Endothelial cell of umbilical vein (primary cell): ENCODE measurements at regions not wholly inside any gene's neighbourhood (a gene's known extent, or its start where the extent isn't known, plus 50 kb on each side); places are given as distances from the start of the nearest gene placed in this dataset.

Experiments
- BruUV-seq: library from RNA; stranded (reverse); fragments of 400-500 nt; replicated peaks from 2 replicates; lab custom pipeline; 2021; lab: Mats Ljungman, UMichigan
- CTCF ChIA-PET: fragments of 300-600, 350-600 bp; sonication (Branson Sonifier 250); formaldehyde crosslinking; loops from one replicate; lab custom pipeline; 2021; ENCODE audit warnings: antibody characterized with exemption, inconsistent platforms; lab: Charles Lee
- POLR2A ChIA-PET: fragments of 300-600, 350-600 bp; sonication (Branson Sonifier 250); formaldehyde crosslinking; loops from one replicate; lab custom pipeline; 2021; ENCODE audit warnings: antibody characterized with exemption, inconsistent platforms; lab: Charles Lee
- DNase-seq: peaks from one replicate; pipeline ENCODE4 v3.0.0-alpha.2; 2011; ENCODE audit warnings: low read depth, low spot score
- FAIRE-seq: peaks from 2 replicates; lab custom pipeline; 2011; peaks lifted over from hg19 to GRCh38; lab: Jason Lieb, UNC
- H2AFZ ChIP-seq: 2 replicates; pipeline ENCODE4 v1.6.0; 2012; ENCODE audit warnings: low read depth, low read length, control low read depth, inconsistent platforms
- H3K27ac ChIP-seq: 2 replicates; pipeline ENCODE4 v1.5.1; 2011; ENCODE audit warnings: low read depth, mild to moderate bottlenecking, control low read depth, low read length, moderate library complexity; ENCODE audit not compliant: insufficient read depth
- H3K27me3 ChIP-seq, 2 experiments: 2 replicates each; pipeline versions ENCODE4 v1.6.0 to v1.6.1; 2011; ENCODE audit warnings: low read length in 2 of 2, mixed read lengths in 1 of 2; ENCODE audit not compliant: control insufficient read depth in 2 of 2, insufficient read depth in 2 of 2
- H3K36me3 ChIP-seq, 2 experiments: 2 replicates in 1 of 2; 3 replicates in 1 of 2; pipeline ENCODE4 v1.5.1; 2011; ENCODE audit warnings: low read length in 2 of 2, mild to moderate bottlenecking in 1 of 2, moderate library complexity in 1 of 2; ENCODE audit not compliant: control insufficient read depth in 2 of 2, insufficient read depth in 2 of 2; ENCODE audit errors: extremely low read depth in 1 of 2
- H3K4me1 ChIP-seq: 3 replicates; pipeline ENCODE4 v1.5.1; 2011; ENCODE audit warnings: mild to moderate bottlenecking, low read length; ENCODE audit not compliant: control insufficient read depth, insufficient read depth; ENCODE audit errors: extremely low read depth
- H3K4me2 ChIP-seq: 2 replicates; pipeline ENCODE4 v1.6.1; 2011; ENCODE audit warnings: low read length, control low read depth, mixed read lengths; ENCODE audit not compliant: insufficient read depth
- H3K4me3 ChIP-seq, 3 experiments: fragments of 200-600 bp in 1 of 3; sonication (generic), shearing (Covaris generic) in 1 of 3; replicated peaks in 1 of 3; 2 replicates each; pipeline ENCODE4 v1.5.1; 2011 to 2016; ENCODE audit warnings: control low read depth in 3 of 3, low read length in 3 of 3, mild to moderate bottlenecking in 2 of 3, inconsistent platforms in 1 of 3, low read depth in 1 of 3, moderate library complexity in 1 of 3; ENCODE audit not compliant: insufficient read depth in 1 of 3
- H3K79me2 ChIP-seq: 2 replicates; pipeline ENCODE4 v1.6.0; 2012; ENCODE audit warnings: low read length, inconsistent platforms; ENCODE audit not compliant: control insufficient read depth, insufficient read depth
- H3K9ac ChIP-seq: replicated peaks from 2 replicates; pipeline ENCODE3; 2011; ENCODE audit warnings: low read length, control low read depth; ENCODE audit not compliant: insufficient read depth; ENCODE audit errors: extremely low read depth
- H3K9me1 ChIP-seq: replicated peaks from 3 replicates; pipeline ENCODE4 v1.6.0; 2011; ENCODE audit warnings: mild to moderate bottlenecking, low read length; ENCODE audit not compliant: control insufficient read depth, insufficient read depth; ENCODE audit errors: extremely low read depth
- H3K9me3 ChIP-seq: replicated peaks from 2 replicates; pipeline ENCODE4 v1.5.1; 2012; ENCODE audit warnings: low read length, inconsistent platforms; ENCODE audit not compliant: control insufficient read depth, insufficient read depth
- H4K20me1 ChIP-seq: replicated peaks from 2 replicates; pipeline ENCODE3; 2011; ENCODE audit warnings: mild to moderate bottlenecking, low read length; ENCODE audit not compliant: control insufficient read depth, insufficient read depth; ENCODE audit errors: extremely low read depth
- GATA2 ChIP-seq: IDR thresholded peaks from 2 replicates; pipeline ENCODE4 v1.7.0; 2011; ENCODE audit warnings: low read depth, mild to moderate bottlenecking, moderate library complexity, mixed read lengths, low read length; ENCODE audit not compliant: insufficient read length, insufficient read depth
- POLR2A ChIP-seq: IDR thresholded peaks from 2 replicates; pipeline ENCODE4 v1.6.1; 2012; ENCODE audit warnings: low read depth, mild to moderate bottlenecking, control low read depth, low read length
- dilution Hi-C: fragments of 300-500 bp; cut with MboI; formaldehyde crosslinking; loops from one replicate; pipeline ENCODE4 v1.15.0; 2019; ENCODE audit warnings: low sequenced_read_pairs; ENCODE audit not compliant: extremely low pct_ligation_motif_present
- intact Hi-C: fragments of 100-400 bp; cut with micrococcal nuclease; formaldehyde crosslinking; loops from one replicate; pipeline ENCODE4 v1.10.0; 2022

GRCh38 chr13:58721273-58721672 lies 1089.7 kb downstream of the PCDH17 start:
- BruUV-seq: no TSS peak

GRCh38 chr13:58728126-58728525 lies 1096.6 kb downstream of the PCDH17 start:
- no peak overlapping the region for H3K4me2 ChIP-seq
- H4K20me1 ChIP-seq: no peaks in the 10 kb centered on the region
- no peaks in the 10 kb centered on the region for H3K79me2 ChIP-seq
- H3K36me3 ChIP-seq: no peaks in the 10 kb centered on the region
- intact Hi-C loops (no loop called here), dilution Hi-C loops (no loop called here)
- DNase-seq (no peak), FAIRE-seq (no peak)
- TF ChIP-seq POLR2A: no peak
- no peaks in the 10 kb centered on the region for H3K4me1 ChIP-seq
- no peaks in the 10 kb centered on the region for H3K9me3 ChIP-seq
- peaks cover 0 to 4% of the 10 kb centered on the region in 2 experiments for H3K27me3 ChIP-seq
- no peak overlapping the region for H2AFZ ChIP-seq
- no peak overlapping the region for H3K9ac ChIP-seq
- ChIA-PET POLR2A (no interaction called here), CTCF (interaction anchor here (1.2 kb wide), 1 partner anchor 19 kb away, joined by 3 read pairs; no protein-coding TSS in a partner anchor)
- no TSS peak for BruUV-seq
- no peaks in the 10 kb centered on the region for H3K9me1 ChIP-seq
- H3K4me3 ChIP-seq: no peak overlapping the region
- H3K27ac ChIP-seq: no peak overlapping the region

More at GRCh38 chr13:58721273-58721672, 1089.7 kb downstream of the PCDH17 start:
- Histone ChIP-seq H3K27me3 (no peaks in the 10 kb centered on the region), H3K9ac (no peak overlapping the region), H3K4me1 (no peaks in the 10 kb centered on the region), H3K4me3 (no peak overlapping the region), H3K36me3 (no peaks in the 10 kb centered on the region), H3K79me2 (no peaks in the 10 kb centered on the region), H3K4me2 (no peak overlapping the region), H3K27ac (no peak overlapping the region), H4K20me1 (no peaks in the 10 kb centered on the region), H3K9me3 (no peaks in the 10 kb centered on the region), H2AFZ (no peak overlapping the region), H3K9me1 (no peaks in the 10 kb centered on the region)
- FAIRE-seq: no peak
- ChIA-PET CTCF (no interaction called here), POLR2A (no interaction called here)
- dilution Hi-C loops (no loop called here), intact Hi-C loops (no loop called here)
- DNase-seq: no peak
- TF ChIP-seq GATA2: no peak
- no peak for TF ChIP-seq POLR2A
